SW480 (cell line): ENCODE measurements at regions not wholly inside any gene's neighbourhood (a gene's known extent, or its start where the extent isn't known, plus 50 kb on each side); places are given as distances from the start of the nearest gene placed in this dataset.
"Not testable (repeated sequence)": the region's sequence is repeated elsewhere in the genome, so short reads cannot be mapped to it uniquely, and the experiment has no call there.

Experiments
- DNase-seq: peaks from one replicate; pipeline ENCODE4 v3.0.0-alpha.2; 2016; ENCODE audit warnings: low spot score

DNA sequence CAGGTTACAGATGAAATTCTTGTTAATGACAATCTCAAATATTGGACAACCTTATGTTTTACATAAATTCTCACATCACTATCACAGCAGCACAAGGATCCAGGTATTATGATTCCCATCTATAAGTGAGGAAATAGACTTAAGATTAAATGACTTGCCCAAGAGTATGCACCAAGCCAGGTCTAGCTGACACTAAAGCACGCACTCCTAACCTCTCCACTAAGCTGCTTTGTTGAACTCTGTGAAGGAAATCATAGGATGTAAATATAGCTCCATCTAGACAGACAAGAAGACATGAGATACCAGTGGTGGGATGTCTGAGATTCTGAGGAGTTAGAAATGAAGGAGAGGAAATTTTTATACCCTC is 87.9 kb downstream of the PHLDA1 start:
- DNase-seq: no peak

DNA sequence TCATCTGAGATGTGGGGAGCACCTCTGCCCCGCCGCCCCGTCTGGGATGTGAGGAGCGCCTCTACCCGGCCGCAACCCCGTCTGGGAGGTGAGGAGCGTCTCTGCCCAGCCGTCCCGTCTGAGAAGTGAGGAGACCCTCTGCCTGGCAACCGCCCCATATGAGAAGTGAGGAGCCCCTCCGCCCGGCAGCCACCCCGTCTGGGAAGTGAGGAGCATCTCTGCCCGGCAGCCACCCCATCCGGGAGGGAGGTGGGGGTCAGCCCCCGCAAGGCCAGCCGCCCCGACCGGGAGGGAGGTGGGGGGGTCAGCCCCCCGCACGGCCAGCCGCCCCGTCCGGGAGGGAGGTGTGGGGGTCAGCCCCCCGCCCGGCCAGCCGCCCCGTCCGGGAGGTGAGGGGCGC is 89.9 kb downstream of the PHLDA1 start:
- DNase-seq: not testable (repeated sequence)

DNA sequence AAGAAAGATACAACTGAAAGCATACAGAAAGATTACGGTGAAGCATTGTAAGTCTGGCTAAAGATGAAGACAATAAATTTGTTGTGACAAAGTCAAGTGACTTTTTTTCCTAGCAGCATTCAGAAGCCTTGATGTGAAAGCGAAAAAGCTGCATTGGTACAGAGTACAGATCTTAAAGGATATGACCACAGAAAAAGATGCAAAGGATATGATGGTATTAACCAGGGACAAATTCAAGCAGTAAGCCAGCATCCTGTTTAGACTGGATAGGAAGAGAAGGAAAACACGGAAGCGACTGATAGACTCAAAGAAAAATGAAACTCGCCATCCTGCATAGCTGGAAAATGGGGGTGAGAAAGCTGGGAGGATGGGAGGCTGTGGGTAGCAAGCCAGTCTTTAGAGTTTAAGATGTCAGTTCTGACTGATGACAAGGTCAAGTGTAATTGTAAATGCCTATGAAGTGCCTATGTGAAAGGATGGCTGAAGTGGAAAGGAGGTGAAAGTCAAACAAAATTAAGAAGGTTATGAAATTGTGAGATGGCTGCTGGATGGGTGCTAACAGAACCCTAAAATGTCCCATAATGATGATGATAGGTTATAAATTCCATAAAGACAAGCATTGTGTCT is 92.4 kb downstream of the PHLDA1 start:
- DNase-seq: no peak

DNA sequence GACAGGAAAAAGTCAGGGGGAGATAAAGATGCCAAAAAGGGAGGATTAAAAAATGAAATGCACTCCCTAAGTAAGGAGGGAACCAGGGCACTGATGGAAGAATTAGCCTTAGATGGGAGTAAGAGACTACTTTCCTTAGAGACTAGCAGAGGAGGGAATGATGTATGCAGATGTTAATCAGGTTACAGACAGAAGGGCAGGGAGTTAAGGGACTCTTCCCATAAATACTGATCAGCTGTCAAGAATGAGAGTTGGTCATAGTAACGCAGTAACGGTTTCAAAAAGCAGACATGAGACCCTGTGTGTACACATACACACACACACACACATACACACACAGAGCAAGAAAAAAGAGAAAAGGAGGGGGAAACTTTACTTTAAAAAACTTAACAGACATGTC is 93.4 kb downstream of the PHLDA1 start:
- DNase-seq: no peak

DNA sequence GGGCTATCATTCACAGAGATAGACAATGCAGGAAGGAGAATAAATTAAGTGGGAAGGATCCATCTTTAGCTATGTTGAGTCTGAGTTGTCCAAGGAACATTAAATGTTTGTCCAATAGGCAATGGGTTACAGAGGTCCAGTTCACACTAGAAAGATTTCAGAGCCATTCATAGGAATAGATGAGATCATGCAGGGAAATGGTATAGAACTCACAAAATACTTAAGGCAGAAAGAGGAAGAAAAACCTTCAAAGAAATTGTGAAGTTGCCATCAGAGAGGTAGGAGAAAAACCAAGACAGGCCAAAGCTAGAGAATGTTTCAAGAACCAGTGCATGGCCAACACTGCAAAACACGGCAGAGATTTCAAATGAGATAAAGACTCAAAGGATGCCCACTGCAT is 94.1 kb downstream of the PHLDA1 start:
- no peak for DNase-seq

DNA sequence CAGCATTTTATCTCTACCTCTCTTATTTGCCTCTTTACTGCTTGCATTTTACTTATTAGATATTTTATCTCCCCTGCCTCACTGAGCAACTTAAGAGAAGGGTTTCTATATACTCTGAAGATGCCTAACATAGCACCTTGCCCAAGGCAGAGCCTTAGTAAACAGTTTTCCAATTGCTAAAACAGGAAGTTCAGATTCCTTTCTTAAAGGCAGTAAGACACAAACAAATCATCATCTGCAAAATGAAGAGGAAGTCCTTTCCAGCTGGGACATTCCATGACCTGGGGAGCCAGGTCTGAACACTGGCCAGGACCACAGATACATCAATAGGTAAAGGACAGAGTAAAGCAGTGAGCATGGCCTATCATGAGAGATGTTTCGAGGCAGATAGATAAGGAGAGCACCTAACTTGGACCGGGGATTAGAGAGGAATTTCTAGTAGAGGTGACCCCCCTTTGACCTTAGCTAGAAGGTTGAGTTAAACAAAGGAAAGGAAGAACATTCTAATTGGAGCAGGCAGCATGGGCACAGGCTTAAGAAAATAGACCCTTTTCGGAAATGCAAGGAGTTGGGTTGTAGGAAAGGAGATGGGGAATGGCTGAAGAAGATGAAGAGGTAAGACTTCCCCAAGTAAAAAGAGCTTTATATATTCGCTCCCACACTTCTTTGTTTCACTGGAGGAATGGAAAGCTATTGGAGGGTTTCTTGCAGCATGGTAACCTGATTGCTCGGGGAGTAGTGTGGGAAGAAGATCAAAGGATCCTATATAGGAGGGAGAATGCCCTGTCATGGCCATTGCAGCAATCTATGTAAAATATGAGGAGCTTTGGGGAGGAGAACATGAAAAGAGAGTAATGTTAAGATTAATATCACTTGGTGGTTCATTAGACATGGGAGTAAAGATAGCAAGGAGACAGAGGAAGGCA is 94.8 kb downstream of the PHLDA1 start:
- no peak for DNase-seq

DNA sequence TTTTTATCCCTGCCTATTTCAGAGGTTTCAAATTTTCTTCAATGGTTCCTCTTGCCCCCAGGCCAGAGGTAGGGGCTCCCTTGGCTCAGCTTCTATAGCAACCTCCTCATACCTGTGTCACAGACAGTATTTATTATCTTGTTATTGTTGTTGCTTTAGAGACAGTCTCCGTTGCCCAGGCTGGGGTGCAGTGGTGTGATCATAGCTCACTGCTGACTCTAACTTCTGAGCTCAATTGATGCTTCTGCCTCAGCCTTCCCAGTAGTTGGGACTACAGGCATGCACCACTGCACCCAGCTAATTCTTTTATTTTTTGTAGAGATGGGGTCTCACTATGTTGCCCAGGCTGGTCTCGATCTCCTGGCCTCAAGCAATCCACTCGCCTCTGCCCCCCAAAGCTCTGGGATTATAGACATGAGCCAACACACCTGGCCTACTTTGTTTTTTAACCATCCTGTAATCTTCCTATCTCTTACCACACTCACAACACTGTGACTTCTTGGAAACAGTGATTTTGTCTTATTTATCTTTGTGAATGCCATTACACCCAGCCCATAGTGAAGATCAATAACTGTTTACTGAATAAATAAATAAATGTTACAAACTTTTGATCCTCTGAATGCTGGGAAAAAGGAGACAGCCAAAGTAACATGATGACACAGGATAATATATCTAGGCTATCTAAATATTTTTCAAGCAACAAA is 95.9 kb downstream of the PHLDA1 start:
- no peak for DNase-seq

DNA sequence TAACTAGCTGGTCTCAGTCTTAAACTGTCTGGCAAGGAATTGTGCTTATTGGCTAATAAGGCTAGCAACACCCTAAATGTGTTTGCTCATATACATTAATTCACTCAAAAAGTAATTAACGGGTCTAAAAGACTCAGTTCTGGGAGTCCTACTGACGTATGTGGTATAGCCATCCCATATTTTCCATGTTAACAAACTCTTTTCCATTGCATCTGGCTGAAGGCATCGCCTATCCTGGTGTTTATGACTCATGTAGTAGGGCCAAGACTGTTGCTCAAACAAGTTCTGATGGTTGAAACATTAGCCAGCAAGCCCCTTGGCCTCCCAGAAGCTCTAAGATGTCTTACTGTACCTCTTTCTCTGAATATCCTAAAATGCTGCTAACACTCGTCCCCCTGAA is 98.5 kb downstream of the PHLDA1 start:
- DNase-seq: peak; percentile 39

DNA sequence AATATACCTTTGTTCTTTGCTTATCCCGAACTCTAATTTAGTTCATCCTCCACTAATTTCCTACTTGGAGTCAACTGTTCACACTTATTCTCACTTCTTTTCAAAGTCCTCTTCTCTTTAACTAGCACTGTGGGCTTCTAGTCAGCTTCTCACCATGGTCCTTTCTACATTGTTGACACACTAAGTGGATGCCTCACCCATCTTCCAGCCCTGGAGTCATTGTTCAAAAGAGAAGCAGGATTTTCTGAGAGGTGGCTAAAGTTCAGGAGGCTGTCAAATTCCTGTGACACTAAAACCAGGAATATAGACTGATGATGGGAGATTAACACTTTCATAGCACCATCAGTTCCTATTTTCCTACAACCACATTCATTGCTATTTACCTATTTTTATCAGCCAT is 99.3 kb downstream of the PHLDA1 start:
- no peak for DNase-seq

DNA sequence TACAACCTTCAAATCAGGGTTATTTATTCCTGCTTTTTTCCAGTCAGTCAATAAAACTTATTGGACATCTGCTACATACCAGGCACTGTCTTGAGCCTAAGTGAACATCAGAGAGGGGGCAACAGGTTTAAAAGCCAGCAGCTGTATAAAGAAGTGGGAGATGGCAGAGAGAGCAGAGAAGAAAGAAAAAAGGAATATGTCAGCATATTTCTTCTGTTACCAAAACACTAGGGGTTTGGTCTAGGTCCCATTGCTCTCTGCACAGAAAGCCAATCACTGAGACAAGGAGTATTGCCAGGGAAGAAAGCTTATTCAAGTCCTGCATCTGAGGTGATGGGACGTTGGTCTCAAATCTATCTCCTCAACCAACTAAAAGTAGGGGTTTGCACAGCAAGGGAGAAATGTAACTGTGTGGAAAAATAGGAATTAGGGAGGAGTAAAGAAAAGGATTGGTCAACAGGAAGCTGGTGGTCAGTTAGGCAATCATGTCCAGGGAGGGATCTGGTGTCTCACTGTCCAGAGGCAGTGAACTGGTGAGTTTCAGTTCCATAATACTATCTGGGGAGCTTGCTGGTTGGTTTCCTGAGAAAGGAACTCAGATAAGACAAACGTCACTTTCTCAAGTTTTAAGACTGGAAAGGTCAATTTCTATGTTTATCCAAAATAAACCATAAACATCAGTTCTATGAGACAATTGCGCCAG is 107.5 kb downstream of the PHLDA1 start:
- no peak for DNase-seq

DNA sequence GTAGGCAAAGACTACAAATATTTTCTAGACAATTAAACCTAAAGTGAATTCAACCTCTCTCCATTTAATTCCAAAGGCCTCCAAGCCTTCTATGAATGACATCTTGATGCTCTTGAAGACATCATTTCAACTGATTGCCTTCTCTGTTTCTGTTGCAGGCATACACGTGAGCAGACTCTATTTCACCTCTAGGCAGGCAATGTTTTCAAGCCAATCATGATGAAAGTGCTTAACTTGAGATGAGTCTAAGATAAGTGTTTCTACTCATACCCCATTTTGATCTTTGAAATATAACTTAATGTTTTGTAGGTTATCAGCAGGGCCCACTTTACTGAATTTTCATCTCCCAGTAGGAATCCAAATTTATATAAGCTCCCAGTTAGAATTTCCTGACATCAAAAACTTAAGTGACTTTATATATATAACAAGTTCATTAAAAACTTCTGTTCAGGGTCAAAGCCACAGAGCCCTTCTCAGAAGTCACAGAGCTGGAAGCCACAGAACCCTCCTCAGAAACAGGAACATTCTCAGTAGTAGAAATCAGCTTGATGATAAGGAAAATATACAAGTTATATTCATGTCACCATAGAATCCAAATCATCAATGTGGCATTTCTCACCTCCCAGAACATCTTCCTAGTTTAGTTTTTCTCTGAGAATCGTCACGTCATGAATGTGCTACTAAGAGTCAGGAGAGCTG is 108.5 kb downstream of the PHLDA1 start:
- no peak for DNase-seq

DNA sequence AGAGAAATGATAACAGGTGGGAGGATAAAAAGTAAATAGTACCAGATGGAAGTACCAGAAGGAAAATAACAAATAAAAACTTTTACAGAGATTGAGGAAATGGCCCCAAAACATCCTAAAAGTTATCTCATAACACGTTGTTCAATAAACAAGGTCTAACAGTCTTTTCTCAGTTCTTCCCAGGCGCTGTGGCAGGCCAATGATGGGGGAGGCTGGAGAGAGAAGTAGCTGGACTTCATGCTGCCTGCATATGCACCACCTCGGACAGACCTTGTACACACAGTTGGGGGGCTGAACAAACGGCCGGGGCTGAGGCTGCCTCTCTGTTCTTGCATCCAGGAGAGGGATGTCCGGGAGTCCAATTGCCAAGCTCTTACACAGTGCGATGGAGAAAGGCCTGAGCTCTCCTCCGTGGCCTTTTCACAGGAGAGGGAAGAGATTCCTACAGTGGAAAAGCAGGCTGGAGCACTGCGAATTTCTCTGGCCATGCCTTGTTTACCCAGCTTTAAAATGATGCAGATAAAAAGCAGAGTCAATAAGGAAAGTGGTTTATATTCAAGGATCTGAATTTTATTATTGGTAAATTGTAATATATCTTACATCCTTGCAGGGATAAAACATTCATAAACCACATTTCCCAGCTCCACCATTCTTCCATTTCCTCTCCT is 109.8 kb downstream of the PHLDA1 start:
- no peak for DNase-seq

DNA sequence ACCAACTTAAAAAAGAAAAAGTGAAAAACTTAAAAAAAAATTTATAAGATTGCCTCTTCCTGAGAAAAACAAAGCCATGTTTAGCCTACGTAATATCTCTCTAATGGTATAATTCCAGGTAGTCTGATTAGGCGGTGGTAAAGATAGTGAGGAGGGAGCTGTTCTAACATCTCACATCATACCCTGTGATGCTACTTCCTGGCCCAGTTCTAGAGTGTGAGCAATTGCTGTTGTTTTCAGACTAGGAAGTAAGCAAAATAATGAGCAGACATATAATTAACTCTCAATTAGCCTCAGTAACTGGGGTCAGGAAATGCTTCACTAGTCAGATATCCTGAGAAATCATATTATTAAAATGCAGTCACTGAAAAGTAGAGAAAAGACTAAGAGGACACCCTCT is 113.9 kb downstream of the PHLDA1 start:
- no peak for DNase-seq

DNA sequence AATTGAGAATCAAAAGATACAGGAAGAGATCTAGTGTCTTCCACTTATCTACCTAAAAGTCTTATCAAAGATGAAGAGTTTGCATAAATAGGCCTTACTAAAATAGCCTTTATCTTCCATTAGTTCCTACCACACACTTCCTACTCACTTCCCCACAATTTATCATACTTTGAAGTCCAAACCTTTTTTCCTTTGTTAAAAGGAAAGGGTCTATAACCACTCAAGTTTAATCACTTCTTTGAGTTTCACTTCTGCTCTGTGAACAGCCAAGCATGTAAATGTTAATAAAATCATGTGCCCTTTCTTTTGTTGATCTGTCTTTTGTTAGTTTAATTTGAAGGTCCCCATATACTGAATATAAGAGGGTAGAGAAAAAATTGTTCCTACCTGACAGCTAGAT is 114.5 kb downstream of the PHLDA1 start:
- DNase-seq: no peak

DNA sequence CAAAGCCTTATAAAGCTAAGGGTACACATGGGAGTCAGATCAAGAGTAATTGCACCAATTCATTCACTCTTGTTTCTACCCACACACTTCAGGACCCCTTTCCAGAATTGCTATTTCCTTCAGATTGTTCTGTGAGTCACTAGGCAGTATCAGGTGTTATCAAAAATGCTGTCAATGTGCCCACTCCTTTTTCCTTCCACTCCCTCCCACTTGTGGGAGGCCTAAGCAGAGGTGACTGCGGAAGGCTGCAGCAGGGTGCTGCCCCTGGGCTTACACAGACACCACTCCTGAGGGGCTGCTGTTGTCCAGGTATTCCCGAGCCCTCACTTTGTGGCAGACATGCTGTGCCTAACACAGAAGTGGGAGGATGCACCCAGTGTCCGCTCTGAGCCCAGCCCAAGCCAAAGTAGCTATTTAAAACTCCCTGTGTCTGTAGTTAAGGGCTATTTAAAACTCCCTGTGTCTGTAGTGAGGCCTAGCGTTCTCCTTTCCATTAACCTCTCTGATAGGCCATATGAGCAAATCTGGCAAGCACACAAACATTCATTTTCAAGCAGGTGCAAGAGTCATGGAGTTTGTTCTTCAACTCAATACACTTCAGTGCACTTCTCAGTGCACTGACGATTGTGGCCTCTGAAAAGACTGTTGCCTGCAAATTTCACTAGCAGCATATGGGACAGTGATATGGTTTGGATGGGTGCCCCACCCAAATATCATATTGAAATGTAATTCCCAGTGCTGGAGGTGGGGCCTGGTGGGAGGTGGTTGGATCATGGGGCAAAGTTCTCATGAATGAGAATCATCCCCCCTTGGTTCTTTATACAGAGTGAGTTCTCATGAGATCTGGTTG is 117.8 kb downstream of the PHLDA1 start:
- peak; percentile 54 for DNase-seq

DNA sequence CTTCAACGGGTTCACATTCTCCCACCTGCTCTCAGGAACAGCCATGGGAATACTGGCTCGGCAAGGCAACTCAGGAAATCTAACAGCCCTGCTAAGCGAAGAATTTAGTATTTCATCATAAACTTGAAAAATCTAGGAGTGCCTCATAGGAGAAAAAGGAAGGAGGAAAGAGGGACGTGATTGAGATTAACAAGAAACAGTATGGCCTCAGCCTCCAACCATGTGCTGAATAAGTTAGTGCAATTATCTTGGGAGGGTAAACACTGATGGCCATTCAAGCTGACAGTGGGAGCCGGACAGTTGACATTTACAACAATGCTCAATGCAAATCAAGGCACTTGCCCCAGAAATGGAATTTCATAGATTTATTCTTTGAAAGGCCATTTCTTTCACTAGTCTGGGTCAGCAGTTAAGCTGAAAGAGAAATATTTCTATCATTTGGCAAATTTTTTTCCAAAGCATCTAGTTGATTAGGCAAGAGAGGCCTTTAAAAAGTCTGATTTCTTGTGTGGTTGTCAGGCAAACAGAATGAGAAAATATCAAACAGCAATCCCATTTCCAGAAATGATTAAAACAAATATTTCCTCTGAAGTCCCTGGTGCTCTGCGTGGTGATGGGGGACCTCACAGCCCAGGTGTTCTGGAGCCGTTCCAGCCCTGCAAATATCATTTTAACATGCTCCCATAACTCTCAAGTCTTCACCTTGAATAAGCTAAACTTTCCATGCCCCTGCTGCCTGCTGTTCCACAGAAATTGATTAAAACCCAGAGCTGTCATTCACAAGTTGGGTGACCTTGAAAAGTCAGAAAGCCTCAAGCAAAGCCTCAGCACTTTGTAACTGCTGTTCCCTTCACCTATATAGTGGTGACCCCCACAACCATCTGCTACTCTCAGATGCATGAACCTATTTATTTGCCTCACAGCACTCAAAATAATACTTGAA is 121.6 kb downstream of the PHLDA1 start:
- DNase-seq: no peak

DNA sequence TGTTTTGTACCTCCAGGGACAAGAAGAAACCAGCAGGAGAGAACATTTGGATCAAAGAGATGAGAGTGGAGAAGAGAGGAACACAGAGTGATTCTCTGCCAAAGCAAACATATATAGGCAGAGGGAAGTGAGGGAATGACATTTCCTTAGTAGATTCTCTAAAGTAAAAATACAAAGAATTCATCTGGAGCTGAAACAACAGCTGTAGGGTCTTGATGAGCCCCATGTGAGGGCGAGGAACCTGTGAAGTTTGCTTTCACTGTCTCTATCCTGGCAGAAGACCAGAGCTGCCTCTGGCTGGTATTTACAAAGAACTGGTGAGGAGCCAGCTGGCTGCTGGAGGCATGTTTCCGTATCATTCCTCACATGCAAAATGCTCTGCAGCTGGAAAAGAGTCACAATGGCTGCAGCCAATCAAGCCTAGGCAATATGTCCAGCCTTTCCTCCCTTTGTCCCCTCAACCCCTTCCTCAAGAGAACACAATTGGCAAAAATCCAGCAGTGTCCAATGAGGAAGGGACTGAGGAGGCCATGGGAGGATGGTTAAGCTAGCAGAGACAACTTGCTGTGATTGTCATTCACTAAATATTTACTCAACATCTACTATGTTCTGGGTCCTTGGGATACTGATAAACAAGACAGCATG is 122.5 kb downstream of the PHLDA1 start:
- DNase-seq: no peak

DNA sequence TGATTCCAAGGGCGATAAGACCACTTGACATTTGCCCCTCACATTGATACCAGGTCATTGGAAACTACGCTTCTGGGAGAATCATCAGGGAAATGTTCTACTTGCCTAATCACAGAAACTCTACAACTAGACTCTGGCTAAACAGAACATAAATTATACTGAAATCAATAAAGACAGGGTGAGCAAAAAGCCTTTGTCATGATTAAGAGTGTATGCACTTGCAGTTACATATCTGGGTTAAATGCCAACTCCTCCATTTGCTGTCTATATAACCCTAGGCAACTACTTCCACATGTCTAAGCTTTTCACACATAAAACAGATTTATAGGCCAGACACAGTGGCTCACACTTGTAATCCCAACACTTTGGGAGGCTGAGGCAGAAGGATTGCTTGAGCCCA is 125.7 kb downstream of the PHLDA1 start:
- no peak for DNase-seq
